ENCODE measurements at regions not wholly inside any gene's neighbourhood (a gene's known extent, or its start where the extent isn't known, plus 50 kb on each side); places are given as distances from the start of the nearest gene placed in this dataset.

DNA sequence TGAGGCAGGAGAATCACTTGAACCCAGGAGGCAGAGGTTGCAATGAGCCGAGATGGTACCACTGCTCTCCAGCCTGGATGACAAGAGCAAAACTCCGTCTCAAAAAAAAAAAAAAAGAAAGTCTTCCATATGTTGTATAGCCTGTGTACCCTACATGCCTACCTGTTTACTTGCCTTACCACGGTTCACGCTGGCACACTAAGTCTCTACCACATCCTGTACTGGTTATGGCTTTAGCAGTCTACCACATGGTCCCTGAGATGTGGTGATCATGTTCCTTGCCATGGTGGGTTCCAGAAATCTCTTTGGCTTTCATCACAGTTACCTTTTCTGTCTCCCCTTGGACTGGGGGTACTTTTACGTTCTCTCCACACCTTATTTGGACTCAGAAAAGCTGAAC lies 63.8 kb upstream of the TBC1D5 start:
- no peaks in the 10 kb centered on the region for H3K36me3 ChIP-seq (ENCODE audit: insufficient read depth)
- H3K4me1 ChIP-seq (ENCODE audit: low read depth, poor library complexity, severe bottlenecking), result no peaks in the 10 kb centered on the region
- H2AFZ ChIP-seq (ENCODE audit: low read depth), result no peak overlapping the region
- no peak overlapping the region for H3K27ac ChIP-seq
- no peak for TF ChIP-seq CTCF (conservative IDR thresholded peaks at IDR 0.05; ENCODE audit: low read depth, low read length)
- no peak overlapping the region for H3K4me2 ChIP-seq
- H3K27me3 ChIP-seq (ENCODE audit: insufficient read depth, low read depth), result no peaks in the 10 kb centered on the region
- H3K79me2 ChIP-seq (ENCODE audit: insufficient read depth, low read depth), result no peaks in the 10 kb centered on the region
- no peak overlapping the region for H3K9ac ChIP-seq
- no peak overlapping the region for H3K4me3 ChIP-seq (IDR thresholded peaks at IDR 0.05; ENCODE audit: insufficient read depth, low read depth, low read length)
- H4K20me1 ChIP-seq (ENCODE audit: insufficient read depth), result no peaks in the 10 kb centered on the region

- Histone ChIP-seq H3K9ac (no peak overlapping the region), H3K4me1 (ENCODE audit: low read depth, poor library complexity, severe bottlenecking) (no peaks in the 10 kb centered on the region), H3K27ac (no peak overlapping the region), H2AFZ (ENCODE audit: low read depth) (no peak overlapping the region), H3K27me3 (ENCODE audit: insufficient read depth, low read depth) (no peaks in the 10 kb centered on the region), H3K4me3 (IDR thresholded peaks at IDR 0.05; ENCODE audit: insufficient read depth, low read depth, low read length) (no peak overlapping the region), H4K20me1 (ENCODE audit: insufficient read depth) (no peaks in the 10 kb centered on the region), H3K4me2 (no peak overlapping the region), H3K79me2 (ENCODE audit: insufficient read depth, low read depth) (no peaks in the 10 kb centered on the region), H3K36me3 (ENCODE audit: insufficient read depth) (no peaks in the 10 kb centered on the region)
- no peak for TF ChIP-seq CTCF (conservative IDR thresholded peaks at IDR 0.05; ENCODE audit: low read depth, low read length)
Measured at GRCh38 chr3:17805461-17805940, 63.1 kb upstream of the TBC1D5 start.

GRCh38 chr3:17802950-17803349 lies 60.5 kb upstream of the TBC1D5 start:
- H2AFZ ChIP-seq (ENCODE audit: low read depth), result no peak overlapping the region
- H3K4me2 ChIP-seq, result no peak overlapping the region
- no peak for TF ChIP-seq CTCF (conservative IDR thresholded peaks at IDR 0.05; ENCODE audit: low read depth, low read length)

GRCh38 chr3:17801131-17801530 lies 58.7 kb upstream of the TBC1D5 start:
- Histone ChIP-seq H4K20me1 (ENCODE audit: insufficient read depth) (no peaks in the 10 kb centered on the region), H3K36me3 (ENCODE audit: insufficient read depth) (no peaks in the 10 kb centered on the region), H3K27me3 (ENCODE audit: insufficient read depth, low read depth) (no peaks in the 10 kb centered on the region), H2AFZ (ENCODE audit: low read depth) (no peak overlapping the region), H3K79me2 (ENCODE audit: insufficient read depth, low read depth) (no peaks in the 10 kb centered on the region), H3K27ac (no peak overlapping the region), H3K4me1 (ENCODE audit: low read depth, poor library complexity, severe bottlenecking) (no peaks in the 10 kb centered on the region), H3K4me2 (no peak overlapping the region), H3K4me3 (IDR thresholded peaks at IDR 0.05; ENCODE audit: insufficient read depth, low read depth, low read length) (no peak overlapping the region), H3K9ac (no peak overlapping the region)
- TF ChIP-seq CTCF (conservative IDR thresholded peaks at IDR 0.05; ENCODE audit: low read depth, low read length), result no peak

More at GRCh38 chr3:17802950-17803349, 60.5 kb upstream of the TBC1D5 start:
- no peak overlapping the region for H3K27ac ChIP-seq
- H3K79me2 ChIP-seq (ENCODE audit: insufficient read depth, low read depth), result no peaks in the 10 kb centered on the region
- H3K9ac ChIP-seq, result no peak overlapping the region
- H4K20me1 ChIP-seq (ENCODE audit: insufficient read depth), result no peaks in the 10 kb centered on the region
- no peaks in the 10 kb centered on the region for H3K27me3 ChIP-seq (ENCODE audit: insufficient read depth, low read depth)
- H3K4me1 ChIP-seq (ENCODE audit: low read depth, poor library complexity, severe bottlenecking), result no peaks in the 10 kb centered on the region
- H3K36me3 ChIP-seq (ENCODE audit: insufficient read depth), result no peaks in the 10 kb centered on the region
- no peak overlapping the region for H3K4me3 ChIP-seq (IDR thresholded peaks at IDR 0.05; ENCODE audit: insufficient read depth, low read depth, low read length)
